GM12878 (cell line): ENCODE measurements at regions not wholly inside any gene's neighbourhood (a gene's known extent, or its start where the extent isn't known, plus 50 kb on each side); places are given as distances from the start of the nearest gene placed in this dataset.

ENCODE experiments used
- EED ChIP-seq: sonication (generic); IDR thresholded peaks from 2 replicates; pipeline ENCODE4 v1.6.1; 2016; ENCODE audit warnings: antibody characterized with exemption, low read depth
- ESRRA ChIP-seq: IDR thresholded peaks from 2 replicates; pipeline ENCODE4 v1.6.1; 2012; ENCODE audit warnings: mild to moderate bottlenecking, low read length, improper control_type of control experiment
- MXI1 ChIP-seq: fragments of 150-350 bp; IDR thresholded peaks from 2 replicates; pipeline ENCODE4 v1.6.1; 2011; ENCODE audit warnings: low read depth, mild to moderate bottlenecking, inconsistent platforms, low read length, improper control_type of control experiment
- NRF1 ChIP-seq: conservative IDR thresholded peaks from 2 replicates; pipeline ENCODE4 v1.6.1; 2011; ENCODE audit warnings: mild to moderate bottlenecking, low read depth, low read length, improper control_type of control experiment
- STAT1 ChIP-seq: fragments of 450-650 bp; conservative IDR thresholded peaks from 2 replicates; pipeline ENCODE4 v1.6.1; 2014; ENCODE audit warnings: antibody characterized with exemption, mild to moderate bottlenecking
- TAF1 ChIP-seq: IDR thresholded peaks from 2 replicates; pipeline ENCODE4 v1.6.1; 2011; ENCODE audit warnings: mild to moderate bottlenecking, low read depth, low read length, borderline replicate concordance
- YY1 ChIP-seq: IDR thresholded peaks from 2 replicates; pipeline ENCODE4 v1.6.1; 2011; ENCODE audit warnings: low read depth, mild to moderate bottlenecking, low read length
- TF ChIP-seq, protein P1 (sequence below): IDR thresholded peaks from 2 replicates; pipeline ENCODE4 v1.6.1; 2012; ENCODE audit warnings: low read depth, low read length, improper control_type of control experiment
- TF ChIP-seq, protein P2 (sequence below), 3 experiments: IDR thresholded peaks in 2 of 3; conservative IDR thresholded peaks in 1 of 3; 2 replicates each; pipeline ENCODE4 v1.5.1; 2011; ENCODE audit warnings: low read depth in 3 of 3, low read length in 3 of 3, mild to moderate bottlenecking in 3 of 3, control low read depth in 2 of 3, moderate library complexity in 2 of 3, inconsistent platforms in 1 of 3, mixed read lengths in 1 of 3; ENCODE audit not compliant: control insufficient read depth in 2 of 3, insufficient read depth in 1 of 3; ENCODE audit errors: extremely low read depth in 1 of 3

DNA sequence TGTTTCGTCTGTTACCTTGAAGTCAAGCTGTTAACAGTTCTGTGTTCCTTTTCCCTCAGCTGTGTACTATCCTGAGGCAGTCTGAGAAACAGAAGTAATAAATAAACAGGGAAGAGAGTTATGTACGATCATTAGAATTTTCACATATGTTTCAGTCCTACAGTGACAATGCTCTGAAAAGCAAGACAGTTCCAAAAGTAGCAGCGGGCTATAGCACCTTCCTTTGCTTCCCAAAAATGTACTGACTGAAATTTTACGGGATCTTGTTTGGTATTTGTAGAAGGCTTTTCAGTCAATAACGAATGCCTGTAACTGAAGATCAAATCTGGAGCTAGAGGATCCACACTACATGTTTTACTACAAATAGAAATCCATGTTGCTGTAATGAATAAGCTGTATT, 428.1 kb downstream of the PYDC2 start:
- TF ChIP-seq STAT1 (no peak), ESRRA (no peak), TAF1 (no peak), EED (no peak), YY1 (no peak), NRF1 (no peak), MXI1 (no peak)
- TF ChIP-seq, protein P1, sequence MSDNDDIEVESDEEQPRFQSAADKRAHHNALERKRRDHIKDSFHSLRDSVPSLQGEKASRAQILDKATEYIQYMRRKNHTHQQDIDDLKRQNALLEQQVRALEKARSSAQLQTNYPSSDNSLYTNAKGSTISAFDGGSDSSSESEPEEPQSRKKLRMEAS = no peak
- TF ChIP-seq, protein P2, sequence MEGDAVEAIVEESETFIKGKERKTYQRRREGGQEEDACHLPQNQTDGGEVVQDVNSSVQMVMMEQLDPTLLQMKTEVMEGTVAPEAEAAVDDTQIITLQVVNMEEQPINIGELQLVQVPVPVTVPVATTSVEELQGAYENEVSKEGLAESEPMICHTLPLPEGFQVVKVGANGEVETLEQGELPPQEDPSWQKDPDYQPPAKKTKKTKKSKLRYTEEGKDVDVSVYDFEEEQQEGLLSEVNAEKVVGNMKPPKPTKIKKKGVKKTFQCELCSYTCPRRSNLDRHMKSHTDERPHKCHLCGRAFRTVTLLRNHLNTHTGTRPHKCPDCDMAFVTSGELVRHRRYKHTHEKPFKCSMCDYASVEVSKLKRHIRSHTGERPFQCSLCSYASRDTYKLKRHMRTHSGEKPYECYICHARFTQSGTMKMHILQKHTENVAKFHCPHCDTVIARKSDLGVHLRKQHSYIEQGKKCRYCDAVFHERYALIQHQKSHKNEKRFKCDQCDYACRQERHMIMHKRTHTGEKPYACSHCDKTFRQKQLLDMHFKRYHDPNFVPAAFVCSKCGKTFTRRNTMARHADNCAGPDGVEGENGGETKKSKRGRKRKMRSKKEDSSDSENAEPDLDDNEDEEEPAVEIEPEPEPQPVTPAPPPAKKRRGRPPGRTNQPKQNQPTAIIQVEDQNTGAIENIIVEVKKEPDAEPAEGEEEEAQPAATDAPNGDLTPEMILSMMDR (IDR thresholded peaks at IDR 0.05 in 2 of 3, conservative IDR thresholded peaks at IDR 0.05 in 1 of 3; ENCODE audit: control insufficient read depth in 2 of 3, extremely low read depth in 1 of 3, insufficient read depth in 1 of 3, low read depth in 3 of 3, low read length in 3 of 3) = no peak
